DOHH2 (cell line): ENCODE measurements at regions not wholly inside any gene's neighbourhood (a gene's known extent, or its start where the extent isn't known, plus 50 kb on each side); places are given as distances from the start of the nearest gene placed in this dataset.

Experiments
- H3F3A ChIP-seq: fragments of 200-600 bp; sonication (generic), shearing (Covaris generic); 2 replicates; pipeline ENCODE4 v1.6.0; 2016; ENCODE audit warnings: antibody characterized with exemption, mild to moderate bottlenecking; ENCODE audit not compliant: control insufficient read depth, insufficient read depth
- H3K27ac ChIP-seq: fragments of 200-600 bp; sonication (generic); 2 replicates; pipeline ENCODE4 v1.5.1; 2014; ENCODE audit warnings: low read depth, mild to moderate bottlenecking, low read length, moderate library complexity
- H3K27me3 ChIP-seq: fragments of 200-600 bp; sonication (generic); 2 replicates; pipeline ENCODE4 v1.6.1; 2014; ENCODE audit warnings: mild to moderate bottlenecking, low read length, mixed read lengths; ENCODE audit not compliant: control insufficient read depth
- H3K36me3 ChIP-seq: fragments of 200-600 bp; sonication (generic); 2 replicates; pipeline ENCODE4 v1.6.1; 2014; ENCODE audit warnings: mild to moderate bottlenecking, low read length, moderate library complexity, mixed read lengths; ENCODE audit not compliant: control insufficient read depth
- H3K4me1 ChIP-seq: fragments of 200-600 bp; sonication (generic); 2 replicates; pipeline ENCODE4 v1.6.1; 2014; ENCODE audit warnings: mild to moderate bottlenecking, low read length, mixed read lengths; ENCODE audit not compliant: control insufficient read depth
- H3K4me2 ChIP-seq: fragments of 200-600 bp; sonication (generic); 2 replicates; pipeline ENCODE4 v1.6.0; 2014; ENCODE audit warnings: mild to moderate bottlenecking, low read length, moderate library complexity
- H3K4me3 ChIP-seq: fragments of 200-600 bp; sonication (generic); 2 replicates; pipeline ENCODE4 v1.5.1; 2014; ENCODE audit warnings: mild to moderate bottlenecking, low read length, mixed read lengths
- H3K79me2 ChIP-seq: fragments of 200-600 bp; sonication (generic); 2 replicates; pipeline ENCODE4 v1.6.1; 2014; ENCODE audit warnings: mild to moderate bottlenecking, low read length, mixed read lengths; ENCODE audit not compliant: control insufficient read depth
- H3K9me2 ChIP-seq: fragments of 200-600 bp; sonication (generic); replicated peaks from 2 replicates; pipeline ENCODE4 v1.6.1; 2014; ENCODE audit warnings: mild to moderate bottlenecking, low read length, mixed read lengths; ENCODE audit not compliant: control insufficient read depth
- H3K9me3 ChIP-seq: fragments of 200-600 bp; sonication (generic); 2 replicates; pipeline ENCODE4 v1.6.1; 2014; ENCODE audit warnings: antibody characterized with exemption, low read length, mixed read lengths; ENCODE audit not compliant: control insufficient read depth, insufficient read depth
- H4K20me1 ChIP-seq: fragments of 200-600 bp; sonication (generic); 2 replicates; pipeline ENCODE4 v1.6.0; 2014; ENCODE audit warnings: low read depth, mild to moderate bottlenecking, antibody characterized with exemption, low read length, moderate library complexity; ENCODE audit not compliant: control insufficient read depth, insufficient read depth
- EZH2phosphoT487 ChIP-seq: fragments of 200-600 bp; sonication (generic); IDR thresholded peaks from 2 replicates; pipeline ENCODE4 v1.6.1; 2017; ENCODE audit warnings: borderline replicate concordance, mild to moderate bottlenecking, antibody characterized with exemption, low read length, moderate library complexity, mixed read lengths
- TF ChIP-seq, protein P1 (sequence below): fragments of 200-600 bp; sonication (generic); IDR thresholded peaks from one replicate; pipeline ENCODE4 v1.5.1; 2014; ENCODE audit warnings: antibody characterized with exemption, mild to moderate bottlenecking, low read depth, low read length; ENCODE audit not compliant: poor library complexity, severe bottlenecking

DNA sequence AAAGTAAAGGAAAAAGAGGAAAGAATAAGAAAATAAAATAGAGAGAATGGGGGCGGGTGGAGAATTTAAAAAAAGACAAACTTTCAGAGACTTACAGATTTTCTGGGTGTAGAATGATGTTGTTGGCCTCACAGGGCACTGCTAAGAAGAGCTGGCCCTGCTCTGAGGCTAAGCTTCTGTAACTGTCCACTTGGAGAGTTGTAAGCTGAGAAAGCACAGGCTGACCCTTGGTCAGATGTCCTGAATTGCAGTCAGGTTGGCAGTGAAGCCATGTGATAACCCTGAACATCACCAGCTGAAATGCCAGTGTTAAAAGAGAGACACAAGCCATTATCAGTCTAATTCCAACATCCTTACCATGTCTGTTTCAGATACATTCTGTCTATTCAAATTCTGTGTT lies 272.1 kb upstream of the SORCS1 start:
- H3K9me3 ChIP-seq, result peaks cover 3% of the 10 kb centered on the region; the same call in 1 of the 2 replicates

DNA sequence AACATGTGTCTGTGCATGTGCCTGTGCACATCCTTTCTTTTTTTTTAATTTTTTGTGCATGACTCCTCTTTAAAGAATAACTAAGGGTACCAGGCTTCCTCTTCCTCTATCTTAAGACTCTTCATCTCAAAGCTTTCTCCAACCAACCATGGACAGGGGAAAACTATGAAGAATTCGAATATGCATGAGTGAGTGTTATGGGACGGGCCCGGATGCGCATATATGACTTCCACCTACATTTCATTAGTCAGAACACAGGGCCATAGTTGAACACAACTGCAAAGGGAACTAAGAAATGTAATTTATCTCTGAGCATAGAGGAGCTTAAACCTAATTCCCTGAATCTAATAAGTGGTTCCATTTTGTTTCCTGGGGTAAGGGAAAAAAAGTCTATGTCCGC lies 270.3 kb upstream of the SORCS1 start:
- no peak overlapping the region for H3K4me2 ChIP-seq
- H3K9me3 ChIP-seq, result no peaks in the 10 kb centered on the region
- H3K4me3 ChIP-seq, result no peak overlapping the region
- H3K4me1 ChIP-seq, result no peaks in the 10 kb centered on the region
- H3K9me2 ChIP-seq, result no peaks in the 10 kb centered on the region
- no peaks in the 10 kb centered on the region for H3F3A ChIP-seq
- no peaks in the 10 kb centered on the region for H3K79me2 ChIP-seq
- no peaks in the 10 kb centered on the region for H3K27me3 ChIP-seq
- no peaks in the 10 kb centered on the region for H3K36me3 ChIP-seq
- TF ChIP-seq EZH2phosphoT487, result no peak
- TF ChIP-seq, protein P1, sequence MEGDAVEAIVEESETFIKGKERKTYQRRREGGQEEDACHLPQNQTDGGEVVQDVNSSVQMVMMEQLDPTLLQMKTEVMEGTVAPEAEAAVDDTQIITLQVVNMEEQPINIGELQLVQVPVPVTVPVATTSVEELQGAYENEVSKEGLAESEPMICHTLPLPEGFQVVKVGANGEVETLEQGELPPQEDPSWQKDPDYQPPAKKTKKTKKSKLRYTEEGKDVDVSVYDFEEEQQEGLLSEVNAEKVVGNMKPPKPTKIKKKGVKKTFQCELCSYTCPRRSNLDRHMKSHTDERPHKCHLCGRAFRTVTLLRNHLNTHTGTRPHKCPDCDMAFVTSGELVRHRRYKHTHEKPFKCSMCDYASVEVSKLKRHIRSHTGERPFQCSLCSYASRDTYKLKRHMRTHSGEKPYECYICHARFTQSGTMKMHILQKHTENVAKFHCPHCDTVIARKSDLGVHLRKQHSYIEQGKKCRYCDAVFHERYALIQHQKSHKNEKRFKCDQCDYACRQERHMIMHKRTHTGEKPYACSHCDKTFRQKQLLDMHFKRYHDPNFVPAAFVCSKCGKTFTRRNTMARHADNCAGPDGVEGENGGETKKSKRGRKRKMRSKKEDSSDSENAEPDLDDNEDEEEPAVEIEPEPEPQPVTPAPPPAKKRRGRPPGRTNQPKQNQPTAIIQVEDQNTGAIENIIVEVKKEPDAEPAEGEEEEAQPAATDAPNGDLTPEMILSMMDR, result no peak
- no peak overlapping the region for H3K27ac ChIP-seq
- H4K20me1 ChIP-seq, result no peaks in the 10 kb centered on the region

More for the DNA sequence above, 272.1 kb upstream of the SORCS1 start:
- Histone ChIP-seq H3K27me3 (no peaks in the 10 kb centered on the region), H3K79me2 (no peaks in the 10 kb centered on the region), H3K4me2 (no peak overlapping the region), H4K20me1 (no peaks in the 10 kb centered on the region), H3K9me2 (no peaks in the 10 kb centered on the region), H3K36me3 (no peaks in the 10 kb centered on the region), H3K27ac (no peak overlapping the region), H3K4me1 (no peaks in the 10 kb centered on the region), H3K4me3 (no peak overlapping the region), H3F3A (no peaks in the 10 kb centered on the region)
- TF ChIP-seq, protein P1, result no peak
- no peak for TF ChIP-seq EZH2phosphoT487

GRCh38 chr10:107434201-107434600 lies 269.7 kb upstream of the SORCS1 start:
- TF ChIP-seq, protein P1, result no peak
- no peak for TF ChIP-seq EZH2phosphoT487
- H3K9me2 ChIP-seq, result no peaks in the 10 kb centered on the region
- no peaks in the 10 kb centered on the region for H4K20me1 ChIP-seq
- no peaks in the 10 kb centered on the region for H3K27me3 ChIP-seq
- no peaks in the 10 kb centered on the region for H3K4me1 ChIP-seq
- no peaks in the 10 kb centered on the region for H3F3A ChIP-seq
- H3K9me3 ChIP-seq, result no peaks in the 10 kb centered on the region
- no peaks in the 10 kb centered on the region for H3K79me2 ChIP-seq
- H3K27ac ChIP-seq, result no peak overlapping the region
- H3K4me3 ChIP-seq, result no peak overlapping the region
- no peaks in the 10 kb centered on the region for H3K36me3 ChIP-seq
- H3K4me2 ChIP-seq, result no peak overlapping the region

DNA sequence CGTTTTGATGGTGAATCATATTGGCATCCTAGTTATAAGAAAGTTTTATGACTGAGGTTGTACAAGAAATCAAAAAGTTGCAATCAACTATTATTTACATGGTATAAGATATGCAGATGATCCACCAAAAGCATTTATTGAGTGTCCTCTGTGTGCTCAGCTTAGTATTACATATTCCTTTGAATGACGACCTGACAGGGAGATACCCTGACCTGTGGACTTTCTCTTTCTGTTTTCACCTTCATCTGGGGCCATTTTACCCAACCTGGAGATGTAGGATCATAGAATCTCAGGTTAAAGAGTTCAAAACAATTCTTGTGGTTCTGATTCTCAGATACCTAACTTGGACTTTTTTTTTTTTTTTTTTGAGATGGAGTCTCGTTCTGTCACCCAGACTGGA lies 269.1 kb upstream of the SORCS1 start:
- H3K4me2 ChIP-seq, result no peak overlapping the region

More for the DNA sequence above, 269.1 kb upstream of the SORCS1 start:
- Histone ChIP-seq H4K20me1 (no peaks in the 10 kb centered on the region), H3K36me3 (no peaks in the 10 kb centered on the region), H3K4me1 (no peaks in the 10 kb centered on the region), H3K4me3 (no peak overlapping the region), H3F3A (no peaks in the 10 kb centered on the region), H3K9me3 (no peaks in the 10 kb centered on the region), H3K27ac (no peak overlapping the region), H3K9me2 (no peaks in the 10 kb centered on the region), H3K79me2 (no peaks in the 10 kb centered on the region), H3K27me3 (no peaks in the 10 kb centered on the region)
- TF ChIP-seq EZH2phosphoT487, result no peak
- TF ChIP-seq, protein P1, result no peak
